ENCODE measurements at regions not wholly inside any gene's neighbourhood (a gene's known extent, or its start where the extent isn't known, plus 50 kb on each side); places are given as distances from the start of the nearest gene placed in this dataset.
"Not testable (repeated sequence)": the region's sequence is repeated elsewhere in the genome, so short reads cannot be mapped to it uniquely, and the experiment has no call there.

DNA sequence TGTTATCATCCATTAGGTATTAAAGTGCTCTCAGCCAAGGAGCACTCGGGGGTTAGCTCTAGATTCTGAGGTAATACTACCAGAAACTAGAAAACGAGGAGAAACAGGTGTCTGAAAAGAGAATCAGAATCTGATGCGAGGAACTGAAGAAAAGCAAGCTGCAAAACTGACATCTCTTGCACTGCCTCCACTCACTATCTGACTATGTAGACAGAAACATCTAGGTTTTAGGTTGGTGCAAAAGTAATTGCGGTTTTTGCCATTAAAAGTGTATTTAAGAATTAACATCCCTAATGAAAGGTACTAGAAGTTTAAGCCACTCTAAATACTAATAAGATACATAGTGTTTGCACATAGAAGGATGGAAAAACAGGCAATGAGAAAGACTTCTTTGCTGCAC, 334.4 kb downstream of the GOLGA6L6 start:
- TF ChIP-seq, protein P1, sequence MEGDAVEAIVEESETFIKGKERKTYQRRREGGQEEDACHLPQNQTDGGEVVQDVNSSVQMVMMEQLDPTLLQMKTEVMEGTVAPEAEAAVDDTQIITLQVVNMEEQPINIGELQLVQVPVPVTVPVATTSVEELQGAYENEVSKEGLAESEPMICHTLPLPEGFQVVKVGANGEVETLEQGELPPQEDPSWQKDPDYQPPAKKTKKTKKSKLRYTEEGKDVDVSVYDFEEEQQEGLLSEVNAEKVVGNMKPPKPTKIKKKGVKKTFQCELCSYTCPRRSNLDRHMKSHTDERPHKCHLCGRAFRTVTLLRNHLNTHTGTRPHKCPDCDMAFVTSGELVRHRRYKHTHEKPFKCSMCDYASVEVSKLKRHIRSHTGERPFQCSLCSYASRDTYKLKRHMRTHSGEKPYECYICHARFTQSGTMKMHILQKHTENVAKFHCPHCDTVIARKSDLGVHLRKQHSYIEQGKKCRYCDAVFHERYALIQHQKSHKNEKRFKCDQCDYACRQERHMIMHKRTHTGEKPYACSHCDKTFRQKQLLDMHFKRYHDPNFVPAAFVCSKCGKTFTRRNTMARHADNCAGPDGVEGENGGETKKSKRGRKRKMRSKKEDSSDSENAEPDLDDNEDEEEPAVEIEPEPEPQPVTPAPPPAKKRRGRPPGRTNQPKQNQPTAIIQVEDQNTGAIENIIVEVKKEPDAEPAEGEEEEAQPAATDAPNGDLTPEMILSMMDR (IDR thresholded peaks at IDR 0.05; ENCODE audit: low read length): not testable (repeated sequence)
- not testable (repeated sequence) for TF ChIP-seq EZH2 (IDR thresholded peaks at IDR 0.05; ENCODE audit: borderline replicate concordance, low read length)
